GM12865 (cell line): ENCODE measurements at regions not wholly inside any gene's neighbourhood (a gene's known extent, or its start where the extent isn't known, plus 50 kb on each side); places are given as distances from the start of the nearest gene placed in this dataset.

Experiments
- DNase-seq: peaks from one replicate; pipeline ENCODE4 v3.0.0; 2010; ENCODE audit warnings: low read depth
- H3K4me3 ChIP-seq: 2 replicates; pipeline ENCODE4 v1.5.1; 2011; ENCODE audit warnings: mild to moderate bottlenecking, low read depth, low read length, control low read depth
- CTCF ChIP-seq: IDR thresholded peaks from 2 replicates; pipeline ENCODE4 v1.5.1; 2011; ENCODE audit warnings: low read length, control low read depth, low read depth, inconsistent platforms; ENCODE audit not compliant: insufficient read depth; ENCODE audit errors: missing control alignments

- TF ChIP-seq CTCF, result no peak
- DNase-seq, result no peak
- no peak overlapping the region for H3K4me3 ChIP-seq
Observed at GRCh38 chr10:71038921-71039320, 150.6 kb upstream of the PCBD1 start.

- no peak overlapping the region for H3K4me3 ChIP-seq
- no peak for TF ChIP-seq CTCF
- DNase-seq, result no peak
Observed at GRCh38 chr10:71039551-71039950, 151.2 kb upstream of the PCBD1 start.

- no peak for TF ChIP-seq CTCF
- no peak overlapping the region for H3K4me3 ChIP-seq
- no peak for DNase-seq
Observed at GRCh38 chr10:71040343-71040742, 152.0 kb upstream of the PCBD1 start.

GRCh38 chr10:71040846-71041605 lies 152.7 kb upstream of the PCBD1 start:
- H3K4me3 ChIP-seq, result no peak overlapping the region
- no peak for TF ChIP-seq CTCF
- no peak for DNase-seq

- DNase-seq, result no peak
- no peak overlapping the region for H3K4me3 ChIP-seq
Observed at GRCh38 chr10:71042216-71042615, 153.9 kb upstream of the PCBD1 start.

GRCh38 chr10:71042699-71043098 lies 154.3 kb upstream of the PCBD1 start:
- TF ChIP-seq CTCF, result no peak
- DNase-seq, result no peak
- H3K4me3 ChIP-seq, result no peak overlapping the region

More at GRCh38 chr10:71042216-71042615, 153.9 kb upstream of the PCBD1 start:
- TF ChIP-seq CTCF, result no peak

GRCh38 chr10:71043858-71044257 lies 155.5 kb upstream of the PCBD1 start:
- TF ChIP-seq CTCF, result no peak
- no peak overlapping the region for H3K4me3 ChIP-seq
- DNase-seq, result no peak
